ENCODE measurements at regions not wholly inside any gene's neighbourhood (a gene's known extent, or its start where the extent isn't known, plus 50 kb on each side); places are given as distances from the start of the nearest gene placed in this dataset.
"Not testable (repeated sequence)": the region's sequence is repeated elsewhere in the genome, so short reads cannot be mapped to it uniquely, and the experiment has no call there.

- no peak for FAIRE-seq
These were observed 54.1 kb upstream of the PEG3 start for GRCh38 chr19:56894626-56895025.

- no peak for FAIRE-seq
These were observed 55.6 kb upstream of the PEG3 start for GRCh38 chr19:56896095-56896494.

GRCh38 chr19:56899943-56900342, 59.4 kb upstream of the PEG3 start:
- FAIRE-seq: no peak

- FAIRE-seq: no peak
These were observed 60.1 kb upstream of the PEG3 start for GRCh38 chr19:56900573-56901097.

GRCh38 chr19:56905631-56906150, 65.2 kb upstream of the PEG3 start:
- no peak for FAIRE-seq

- FAIRE-seq: no peak
These were observed 72.0 kb upstream of the PEG3 start for GRCh38 chr19:56912401-56913112.

GRCh38 chr19:56913113-56913455, 72.6 kb upstream of the PEG3 start:
- FAIRE-seq: not testable (repeated sequence)

- no peak for FAIRE-seq
These were observed 76.0 kb upstream of the PEG3 start for GRCh38 chr19:56916528-56916927.

GRCh38 chr19:56917529-56917928, 77.0 kb upstream of the PEG3 start:
- no peak for FAIRE-seq

GRCh38 chr19:56917998-56918397, 77.5 kb upstream of the PEG3 start:
- no peak for FAIRE-seq

GRCh38 chr19:56918682-56919307, 78.3 kb upstream of the PEG3 start:
- no peak for FAIRE-seq

- no peak for FAIRE-seq
These were observed 78.9 kb upstream of the PEG3 start for GRCh38 chr19:56919308-56919995.

GRCh38 chr19:56926094-56926493, 85.6 kb upstream of the PEG3 start:
- FAIRE-seq: not testable (repeated sequence)

- FAIRE-seq: no peak
These were observed 86.8 kb upstream of the PEG3 start for GRCh38 chr19:56927294-56927693.

- no peak for FAIRE-seq
These were observed 87.3 kb upstream of the PEG3 start for GRCh38 chr19:56927791-56928207.

- FAIRE-seq: peak; percentile 100
These were observed 90.4 kb upstream of the PEG3 start for GRCh38 chr19:56930647-56931535.

- FAIRE-seq: no peak
These were observed 92.6 kb upstream of the PEG3 start for GRCh38 chr19:56933014-56933705.

- FAIRE-seq: no peak
These were observed 94.0 kb upstream of the PEG3 start for GRCh38 chr19:56934438-56935090.

GRCh38 chr19:56939951-56940350, 99.4 kb upstream of the PEG3 start:
- FAIRE-seq: no peak

GRCh38 chr19:56942756-56943155, 102.2 kb upstream of the PEG3 start:
- no peak for FAIRE-seq

- FAIRE-seq: no peak
These were observed 105.6 kb upstream of the PEG3 start for GRCh38 chr19:56946159-56946558.
